Esophagus muscularis mucosa (tissue), 2 donors: ENCODE measurements at regions not wholly inside any gene's neighbourhood (a gene's known extent, or its start where the extent isn't known, plus 50 kb on each side); places are given as distances from the start of the nearest gene placed in this dataset.

Experiments
- EP300 ChIP-seq: sonication (generic); formaldehyde crosslinking; IDR thresholded peaks from one replicate; pipeline ENCODE4 v1.6.1; 2017; ENCODE audit warnings: antibody characterized with exemption
- POLR2A ChIP-seq: fragments of 450-650 bp; IDR thresholded peaks from one replicate; pipeline ENCODE4 v1.6.1; 2017; ENCODE audit warnings: antibody characterized with exemption, moderate library complexity, mild to moderate bottlenecking, low read depth

- no peak for TF ChIP-seq POLR2A
- no peak for TF ChIP-seq EP300
Measured at GRCh38 chr20:16803965-16804792, 56.0 kb downstream of the OTOR start.
